ENCODE measurements at regions not wholly inside any gene's neighbourhood (a gene's known extent, or its start where the extent isn't known, plus 50 kb on each side); places are given as distances from the start of the nearest gene placed in this dataset.
"Not testable (repeated sequence)": the region's sequence is repeated elsewhere in the genome, so short reads cannot be mapped to it uniquely, and the experiment has no call there.

DNA sequence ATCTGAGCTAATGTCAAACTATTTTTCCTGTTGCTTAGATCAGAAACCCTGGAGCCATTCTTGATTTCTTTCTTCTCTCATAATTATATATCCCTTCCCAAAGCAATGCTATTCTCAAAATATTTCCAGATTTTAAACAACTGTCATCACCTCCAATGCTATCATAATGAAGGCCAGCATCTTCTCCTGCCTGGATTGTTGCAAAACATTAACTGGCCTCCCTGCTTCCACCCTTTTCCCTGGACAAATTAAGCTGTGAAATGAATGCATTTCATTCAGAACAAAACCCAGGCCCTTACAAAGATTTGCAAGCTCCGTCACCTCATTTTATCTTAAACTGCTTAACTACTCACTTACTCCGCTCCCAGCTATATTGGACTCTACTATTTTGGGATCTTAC is 535.3 kb upstream of the HS3ST5 start:
- DNase-seq (ENCODE audit: extremely low read depth, insufficient read length): no peak
- H3K4me3 ChIP-seq (replicated peaks; ENCODE audit: low read depth, low read length): no peak overlapping the region
- no peaks in the 10 kb centered on the region for H3K36me3 ChIP-seq (ENCODE audit: control insufficient read depth, insufficient read depth, low read length)
- TF ChIP-seq CTCF (IDR thresholded peaks at IDR 0.05; ENCODE audit: insufficient read depth, low read length, poor library complexity, severe bottlenecking): no peak
- no peaks in the 10 kb centered on the region for H3K27me3 ChIP-seq (replicated peaks; ENCODE audit: control insufficient read depth, insufficient read depth, low read length)

- no peak for DNase-seq (ENCODE audit: extremely low read depth, insufficient read length)
- Histone ChIP-seq H3K4me3 (replicated peaks; ENCODE audit: low read depth, low read length) (no peak overlapping the region), H3K36me3 (ENCODE audit: control insufficient read depth, insufficient read depth, low read length) (no peaks in the 10 kb centered on the region), H3K27me3 (replicated peaks; ENCODE audit: control insufficient read depth, insufficient read depth, low read length) (no peaks in the 10 kb centered on the region)
- TF ChIP-seq CTCF (IDR thresholded peaks at IDR 0.05; ENCODE audit: insufficient read depth, low read length, poor library complexity, severe bottlenecking): no peak
Measured at GRCh38 chr6:114874410-114874809, 531.6 kb upstream of the HS3ST5 start.

DNA sequence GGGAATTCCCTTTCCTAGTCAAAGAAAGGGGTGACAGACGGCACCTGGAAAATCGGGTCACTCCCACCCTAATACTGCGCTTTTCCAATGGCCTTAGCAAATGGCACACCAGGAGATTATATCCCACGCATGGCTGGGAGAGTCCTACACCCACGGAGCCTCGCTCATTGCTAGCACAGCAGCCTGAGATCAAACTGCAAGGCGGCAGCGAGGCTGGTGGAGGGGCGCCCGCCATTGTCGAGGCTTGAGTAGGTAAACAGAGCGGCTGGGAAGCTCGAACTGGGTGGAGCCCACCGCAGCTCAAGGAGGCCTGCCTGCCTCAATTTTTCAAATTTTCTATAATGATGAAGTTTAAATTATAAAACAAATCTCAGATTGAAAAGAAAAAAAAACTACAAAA is 522.7 kb upstream of the HS3ST5 start:
- H3K4me3 ChIP-seq (replicated peaks; ENCODE audit: low read depth, low read length); DNase-seq (ENCODE audit: extremely low read depth, insufficient read length); H3K36me3 ChIP-seq (ENCODE audit: control insufficient read depth, insufficient read depth, low read length); H3K27me3 ChIP-seq (replicated peaks; ENCODE audit: control insufficient read depth, insufficient read depth, low read length): not testable (repeated sequence)

- DNase-seq (ENCODE audit: extremely low read depth, insufficient read length): no peak
- Histone ChIP-seq H3K4me3 (replicated peaks; ENCODE audit: low read depth, low read length) (no peak overlapping the region), H3K27me3 (replicated peaks; ENCODE audit: control insufficient read depth, insufficient read depth, low read length) (no peaks in the 10 kb centered on the region), H3K36me3 (ENCODE audit: control insufficient read depth, insufficient read depth, low read length) (no peaks in the 10 kb centered on the region)
- no peak for TF ChIP-seq CTCF (IDR thresholded peaks at IDR 0.05; ENCODE audit: insufficient read depth, low read length, poor library complexity, severe bottlenecking)
Measured at GRCh38 chr6:114863610-114864009, 520.8 kb upstream of the HS3ST5 start.

- Histone ChIP-seq H3K36me3 (ENCODE audit: control insufficient read depth, insufficient read depth, low read length) (no peaks in the 10 kb centered on the region), H3K4me3 (replicated peaks; ENCODE audit: low read depth, low read length) (no peak overlapping the region), H3K27me3 (replicated peaks; ENCODE audit: control insufficient read depth, insufficient read depth, low read length) (no peaks in the 10 kb centered on the region)
- DNase-seq (ENCODE audit: extremely low read depth, insufficient read length): no peak
- TF ChIP-seq CTCF (IDR thresholded peaks at IDR 0.05; ENCODE audit: insufficient read depth, low read length, poor library complexity, severe bottlenecking): no peak
Measured at GRCh38 chr6:114862819-114863218, 520.0 kb upstream of the HS3ST5 start.

DNA sequence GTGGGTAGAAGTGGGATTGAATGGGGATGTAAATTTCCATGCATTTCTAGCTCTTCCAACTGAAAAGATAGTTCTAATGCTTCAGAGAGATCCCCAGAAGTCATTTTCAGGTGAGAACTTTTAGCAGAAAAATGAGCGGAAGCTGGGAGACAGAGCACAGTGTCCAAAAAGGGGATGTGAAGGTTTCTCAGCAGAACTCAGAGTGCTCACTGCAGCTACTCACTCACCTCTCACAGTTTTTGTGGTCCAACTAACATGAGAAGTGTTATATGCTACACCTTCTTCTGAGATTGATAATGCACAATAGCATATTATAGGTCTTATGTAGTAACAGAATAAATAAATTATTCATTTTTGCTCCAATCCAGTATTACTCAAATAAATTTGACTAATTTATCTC is 519.2 kb upstream of the HS3ST5 start:
- no peak for TF ChIP-seq CTCF (IDR thresholded peaks at IDR 0.05; ENCODE audit: insufficient read depth, low read length, poor library complexity, severe bottlenecking)
- Histone ChIP-seq H3K4me3 (replicated peaks; ENCODE audit: low read depth, low read length) (no peak overlapping the region), H3K36me3 (ENCODE audit: control insufficient read depth, insufficient read depth, low read length) (no peaks in the 10 kb centered on the region), H3K27me3 (replicated peaks; ENCODE audit: control insufficient read depth, insufficient read depth, low read length) (no peaks in the 10 kb centered on the region)
- DNase-seq (ENCODE audit: extremely low read depth, insufficient read length): no peak
